GM04503 (cell line): ENCODE measurements at regions not wholly inside any gene's neighbourhood (a gene's known extent, or its start where the extent isn't known, plus 50 kb on each side); places are given as distances from the start of the nearest gene placed in this dataset.

ENCODE experiments used
- DNase-seq: peaks from one replicate; pipeline ENCODE4 v3.0.0-alpha.2; 2012; ENCODE audit warnings: low read depth

DNA sequence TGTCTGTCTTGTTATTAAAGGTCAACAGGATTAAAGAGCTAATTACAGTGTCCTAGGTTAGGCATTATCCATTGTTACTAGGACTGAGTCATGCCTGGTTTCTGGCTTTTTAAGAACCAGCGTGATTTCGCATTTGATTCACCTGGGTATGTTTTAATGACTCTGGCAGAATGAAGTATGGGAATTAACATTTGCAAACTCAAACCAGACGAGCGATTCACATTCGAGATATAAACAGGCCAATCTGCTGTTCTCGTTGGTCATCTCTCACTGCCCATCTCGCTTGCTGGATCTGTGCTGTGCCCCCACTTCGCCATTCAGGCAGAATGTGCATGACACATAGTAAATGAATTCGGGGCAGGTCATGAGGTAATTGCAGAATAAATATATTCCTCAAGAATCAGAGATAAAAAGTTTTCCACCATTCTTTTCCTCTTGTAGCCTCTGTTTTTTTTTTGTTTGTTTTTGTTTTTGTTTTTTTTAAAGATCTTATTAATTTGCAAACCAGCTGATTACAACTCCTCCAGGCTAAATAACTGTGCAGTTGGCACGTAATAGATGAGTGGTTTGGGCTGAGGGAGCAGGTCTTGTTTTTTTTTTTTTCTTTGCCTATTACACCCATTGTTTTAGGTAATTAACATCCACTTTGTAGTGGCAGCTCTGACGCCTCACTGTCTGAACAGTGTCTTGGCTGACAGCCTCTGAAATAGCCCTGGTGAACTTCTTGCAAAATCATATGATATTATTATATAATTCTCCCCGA lies 313.5 kb upstream of the MSX2 start:
- DNase-seq = no peak

DNA sequence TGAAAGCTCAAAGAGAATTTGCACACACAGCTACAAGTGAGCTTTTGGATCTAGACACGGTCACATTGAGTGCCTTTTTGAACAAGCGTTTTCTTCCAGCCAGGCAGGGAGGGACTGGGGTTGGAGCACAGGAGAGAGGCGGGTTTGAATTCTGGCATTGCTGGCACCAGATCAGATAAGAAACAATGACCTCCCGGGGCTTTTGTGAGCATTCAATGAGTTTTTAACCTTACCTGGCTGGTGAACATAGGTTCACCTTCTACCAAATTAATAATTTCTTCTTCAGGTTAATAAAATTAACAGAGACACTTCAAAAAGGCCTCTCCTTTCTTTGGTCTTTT lies 312.9 kb upstream of the MSX2 start:
- no peak for DNase-seq

DNA sequence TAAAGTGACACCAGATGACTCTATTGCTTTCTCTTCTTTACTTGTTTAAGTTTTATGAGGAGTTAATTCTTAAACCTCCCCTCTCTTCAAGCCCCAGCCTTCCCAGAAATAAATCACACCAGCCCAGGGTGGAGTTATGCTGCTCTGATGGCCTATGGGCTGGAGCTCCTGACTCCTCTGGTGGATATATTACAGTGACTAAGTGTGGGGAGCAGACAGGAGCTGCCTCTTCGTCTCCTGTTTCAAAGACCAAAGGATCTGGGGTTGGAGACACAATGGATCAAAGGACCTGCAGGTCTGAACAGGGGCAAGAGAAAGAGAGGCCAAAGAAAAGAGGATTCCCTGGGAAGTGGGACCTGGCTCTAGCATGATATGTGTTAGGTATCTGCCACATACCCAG lies 312.0 kb upstream of the MSX2 start:
- DNase-seq = no peak

DNA sequence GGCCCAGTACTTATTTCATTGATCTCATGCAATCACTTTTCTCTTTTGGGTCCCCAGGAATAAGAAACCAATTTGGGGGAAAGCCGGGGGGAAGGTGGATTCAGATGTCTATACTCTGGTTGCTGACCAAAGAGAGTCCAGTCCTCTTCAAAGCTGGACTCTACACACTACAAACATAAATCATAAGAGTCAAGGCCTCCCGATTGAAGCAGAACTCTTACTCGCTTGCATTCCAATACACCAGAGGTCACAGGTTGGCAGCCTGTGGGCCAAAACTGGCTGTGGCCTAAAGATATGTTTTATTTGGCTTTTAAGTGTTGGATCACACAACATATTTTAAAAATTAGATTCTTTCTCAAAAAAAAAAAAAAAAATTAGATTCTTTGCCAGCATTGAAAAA lies 311.4 kb upstream of the MSX2 start:
- DNase-seq = no peak

DNA sequence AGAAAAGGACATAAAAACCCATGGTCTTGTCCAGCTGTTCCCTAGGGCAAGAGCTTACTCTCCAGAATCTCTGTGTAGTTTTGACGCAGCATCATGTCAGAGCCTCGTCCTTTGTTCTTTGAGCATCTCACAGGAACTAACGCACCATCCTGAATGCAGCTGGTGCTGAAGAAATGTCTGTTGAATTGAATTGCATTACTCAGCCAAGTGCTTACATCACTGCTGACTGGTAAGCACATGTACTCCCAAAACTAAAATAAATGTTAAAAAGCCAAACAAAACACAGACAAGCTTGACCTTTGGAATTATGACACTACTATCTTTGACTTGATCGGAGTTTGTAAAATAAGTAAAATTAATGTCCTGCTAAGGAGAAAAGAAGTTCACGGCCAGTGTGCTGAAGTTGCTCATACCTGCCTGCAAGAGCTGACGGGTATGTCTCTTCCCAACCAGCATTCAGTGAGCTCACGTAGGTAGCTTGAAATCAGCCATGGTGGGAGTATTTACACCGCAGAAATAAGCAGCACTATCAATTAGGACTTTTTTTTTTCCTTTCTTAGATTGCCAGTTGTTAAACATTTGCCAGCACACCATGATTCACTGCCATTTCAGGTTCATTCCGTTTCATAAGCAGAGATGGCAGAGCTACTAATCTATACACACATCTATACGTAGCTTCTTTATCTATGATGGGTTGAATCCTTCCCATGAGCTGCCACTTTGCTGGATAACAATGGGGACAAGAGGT lies 310.6 kb upstream of the MSX2 start:
- DNase-seq = no peak

DNA sequence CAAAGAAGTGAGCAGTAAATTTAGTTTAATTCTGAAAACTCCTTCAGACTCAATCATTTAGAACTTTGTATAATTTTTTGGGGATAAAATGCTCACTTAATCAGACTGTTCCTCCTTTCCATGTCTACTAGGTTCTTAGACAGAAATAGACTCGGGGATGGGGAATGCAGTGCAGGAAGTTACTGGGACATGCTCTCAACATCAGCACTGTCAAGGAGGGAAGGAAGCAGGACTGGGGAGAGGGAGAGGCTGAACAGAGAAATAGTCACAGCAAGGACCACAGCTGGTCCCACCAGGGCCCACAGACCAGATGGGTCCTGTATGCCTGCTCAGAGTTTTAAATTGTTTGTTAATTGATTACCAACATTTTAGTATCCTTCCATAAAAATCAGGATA lies 310.1 kb upstream of the MSX2 start:
- DNase-seq = no peak

DNA sequence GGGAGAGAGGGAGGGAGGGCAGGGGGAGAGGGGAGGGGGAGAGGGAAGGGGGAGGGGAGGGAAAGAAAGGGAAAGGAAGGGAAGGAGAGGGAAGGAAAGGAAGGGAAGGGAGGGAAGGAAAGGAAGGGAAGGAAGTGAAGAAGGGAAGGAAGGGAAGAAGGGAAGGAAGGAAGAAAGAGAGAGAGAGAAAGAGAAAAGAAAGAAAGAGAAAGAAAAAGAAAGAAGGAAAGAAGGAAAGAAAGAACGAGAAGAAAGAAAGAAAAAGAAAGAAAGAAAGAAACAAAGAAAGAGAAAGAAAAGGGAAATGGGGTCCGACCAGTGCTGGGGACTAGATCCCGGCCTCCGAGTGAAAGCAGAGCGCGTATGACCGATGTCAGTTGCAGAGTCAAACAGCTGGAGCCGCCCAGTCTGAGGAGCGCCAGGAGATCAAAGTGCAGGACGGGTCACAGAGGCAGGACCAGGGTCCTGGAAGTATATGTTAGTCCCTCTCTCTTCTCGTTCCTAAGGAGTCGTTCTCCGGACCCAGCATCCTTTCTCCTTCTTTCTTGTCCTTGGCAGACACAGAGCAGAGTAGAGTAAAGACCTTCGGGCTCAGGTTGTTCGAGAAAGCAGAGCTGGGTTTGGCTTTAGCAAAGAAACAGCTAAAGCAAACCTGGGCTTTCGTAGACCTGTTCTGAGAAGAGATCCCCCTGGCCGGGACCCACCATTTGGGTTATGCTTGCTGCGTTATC lies 305.4 kb upstream of the MSX2 start:
- no peak for DNase-seq

DNA sequence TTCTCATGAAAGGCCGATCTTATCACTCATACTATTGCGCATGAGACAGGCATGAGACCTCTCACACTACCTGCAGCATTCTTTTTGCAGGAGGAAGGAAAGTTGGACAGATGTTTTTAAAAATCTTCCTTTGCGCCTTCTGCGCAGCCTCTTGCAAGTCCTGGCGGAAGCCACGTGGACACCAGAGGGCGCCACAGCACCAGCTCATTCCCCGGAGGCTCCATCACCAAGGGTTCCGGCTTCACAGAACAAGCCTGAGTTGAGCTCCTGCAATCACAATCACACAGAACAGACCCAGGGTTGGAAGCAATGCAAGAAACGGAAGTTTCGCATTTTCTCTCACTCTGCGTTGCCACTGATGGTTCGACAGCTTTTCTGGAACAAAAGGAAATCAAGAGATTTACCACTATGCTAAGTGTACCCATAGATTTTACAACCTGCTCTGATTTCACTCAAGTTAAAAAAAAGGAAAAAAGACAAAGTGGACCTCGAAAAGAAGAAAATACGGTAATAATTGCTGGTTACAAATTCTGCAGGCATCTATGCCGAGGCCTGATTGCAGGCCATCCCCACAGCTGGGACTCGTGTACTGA lies 304.7 kb upstream of the MSX2 start:
- no peak for DNase-seq

DNA sequence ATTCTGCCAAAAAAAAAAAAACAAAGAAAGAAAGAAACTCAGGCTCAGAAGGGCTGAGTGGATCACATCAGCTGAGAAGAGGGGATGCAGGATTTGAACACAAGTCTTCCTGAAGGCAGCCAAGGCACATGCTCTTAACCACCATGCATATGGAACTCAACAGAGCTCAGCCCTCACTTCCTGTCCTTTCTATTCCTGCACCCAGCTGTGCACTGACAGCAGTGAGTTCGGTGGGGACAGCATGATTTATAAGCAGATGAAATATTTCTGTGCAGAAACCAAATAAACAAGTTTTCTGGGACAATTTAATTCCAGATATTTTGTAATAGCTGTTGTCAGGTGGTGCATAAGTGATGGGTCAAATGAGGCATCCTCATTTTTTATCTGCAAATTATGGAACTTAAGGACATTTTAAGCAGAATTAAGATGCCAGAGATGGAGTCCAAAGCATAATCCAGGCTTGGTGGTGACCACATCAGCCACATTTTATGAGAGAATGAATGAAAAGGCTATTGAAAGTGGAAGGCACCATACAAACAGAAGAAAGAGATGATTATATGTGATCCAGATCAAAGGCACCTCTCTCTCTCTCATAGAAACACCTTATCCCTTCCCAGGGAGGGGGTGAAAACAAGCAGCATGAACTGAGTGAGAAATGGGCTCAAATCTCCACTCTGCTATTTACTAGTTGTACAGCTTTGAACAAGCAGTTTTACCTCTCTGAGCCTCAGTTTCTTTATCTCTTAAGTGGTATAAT lies 303.6 kb upstream of the MSX2 start:
- no peak for DNase-seq

DNA sequence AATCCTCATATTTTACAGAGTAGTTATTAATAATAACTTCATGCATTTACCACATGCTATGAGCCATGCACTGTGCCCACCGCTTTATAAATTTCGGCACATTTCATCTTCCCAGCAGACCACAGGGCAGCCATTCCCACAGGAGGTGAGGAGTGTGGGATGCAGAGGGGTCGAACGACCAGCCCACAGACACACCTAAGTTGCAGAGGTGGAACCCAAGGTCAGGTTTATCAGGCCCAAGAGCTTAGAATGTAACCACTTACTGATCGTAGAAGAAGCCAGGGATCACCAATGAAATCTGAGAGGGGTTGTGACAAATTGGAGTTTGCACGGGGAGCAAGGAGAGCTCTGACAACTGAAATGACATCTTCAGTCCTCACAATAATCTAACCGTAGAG lies 303.0 kb upstream of the MSX2 start:
- DNase-seq = no peak

DNA sequence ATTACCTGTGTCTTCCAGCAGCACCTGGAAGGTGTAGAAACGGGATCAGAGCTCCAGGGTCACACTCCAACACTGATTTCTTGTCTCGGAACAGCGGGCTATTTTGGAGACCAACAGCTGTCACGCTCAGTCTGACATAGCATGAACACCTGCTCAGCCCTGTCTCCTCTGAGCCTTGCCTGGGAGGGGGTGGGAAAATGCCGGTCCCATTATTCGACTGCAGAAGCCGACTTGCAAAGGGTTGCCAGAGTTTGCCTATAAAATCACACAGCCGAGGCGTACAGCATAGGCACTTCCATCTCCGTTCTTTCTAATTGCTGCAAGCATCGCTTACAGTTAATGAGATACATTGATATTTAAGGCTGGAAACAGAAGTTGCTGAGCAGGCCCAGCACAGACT lies 300.8 kb upstream of the MSX2 start:
- no peak for DNase-seq

DNA sequence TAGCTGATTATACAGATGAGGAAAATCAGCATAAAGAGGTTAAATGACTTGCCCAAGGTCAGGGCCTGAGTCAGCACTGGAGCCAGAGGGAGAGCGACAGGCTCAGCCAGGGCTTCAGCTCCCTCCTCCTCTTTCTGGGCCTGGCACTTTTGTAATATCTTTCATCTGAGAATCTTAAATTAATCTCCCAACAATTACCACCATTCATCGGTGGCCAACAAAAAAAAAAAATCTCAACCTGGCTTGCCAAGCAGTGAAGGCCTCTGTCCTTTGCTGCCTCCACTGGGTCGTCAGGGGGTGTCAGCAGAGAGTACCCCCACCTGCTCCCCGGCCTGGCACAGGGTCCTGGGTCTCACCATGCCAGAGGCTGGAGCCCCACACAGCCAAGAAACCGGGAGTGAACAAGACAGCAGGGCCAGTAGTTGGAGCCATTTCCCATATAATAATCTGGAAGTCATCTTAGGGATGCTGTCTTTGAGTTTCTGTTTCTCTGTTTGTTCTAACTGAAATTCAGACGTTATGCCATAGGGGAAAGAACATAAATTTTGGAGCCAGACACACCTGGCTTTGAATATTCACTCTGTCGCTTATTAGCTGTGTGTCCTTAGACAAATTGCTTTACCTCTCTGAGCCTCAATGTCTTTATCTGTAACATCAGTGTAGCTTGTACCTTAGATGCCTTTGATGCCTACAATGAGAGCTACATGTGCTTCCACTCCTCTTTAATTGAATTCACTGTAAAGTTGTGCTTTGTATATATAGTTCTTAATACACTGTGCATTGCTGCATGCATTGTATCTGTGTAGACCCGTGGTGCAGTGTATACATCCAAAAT lies 299.9 kb upstream of the MSX2 start:
- DNase-seq = no peak

DNA sequence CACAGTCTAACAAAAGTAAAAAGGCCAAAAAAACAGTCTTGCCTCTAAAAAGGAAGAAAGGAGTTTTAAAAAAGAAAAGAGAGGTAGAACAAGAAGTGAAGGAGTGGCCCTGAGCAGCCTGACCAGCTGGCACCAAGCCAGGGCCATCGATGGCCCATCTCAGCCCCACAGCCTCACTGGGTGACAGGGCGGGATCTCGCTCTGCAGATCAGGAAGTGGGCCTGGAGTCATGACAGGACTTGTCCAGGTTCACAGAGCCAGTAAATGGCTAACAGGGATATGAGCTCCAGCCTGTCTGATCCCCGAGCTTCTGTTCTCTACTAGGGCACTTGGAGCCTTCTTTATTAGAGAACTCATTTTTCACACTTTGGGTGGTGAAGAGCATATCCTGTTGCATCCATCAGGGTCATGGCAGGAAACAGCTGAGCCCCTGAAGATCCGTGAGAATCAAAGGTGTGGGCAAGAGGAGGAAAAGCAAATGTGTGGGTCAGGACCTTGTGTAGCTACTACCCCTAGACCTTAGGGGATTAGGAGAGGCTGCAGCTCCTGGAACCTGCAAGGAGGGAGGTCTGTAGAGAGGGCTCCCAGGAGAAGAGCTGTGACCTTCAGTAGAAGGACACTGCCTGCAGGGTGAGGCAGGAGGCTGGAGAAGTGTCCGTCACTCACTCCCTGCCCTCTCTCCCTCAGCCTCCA lies 299.0 kb upstream of the MSX2 start:
- DNase-seq = no peak

DNA sequence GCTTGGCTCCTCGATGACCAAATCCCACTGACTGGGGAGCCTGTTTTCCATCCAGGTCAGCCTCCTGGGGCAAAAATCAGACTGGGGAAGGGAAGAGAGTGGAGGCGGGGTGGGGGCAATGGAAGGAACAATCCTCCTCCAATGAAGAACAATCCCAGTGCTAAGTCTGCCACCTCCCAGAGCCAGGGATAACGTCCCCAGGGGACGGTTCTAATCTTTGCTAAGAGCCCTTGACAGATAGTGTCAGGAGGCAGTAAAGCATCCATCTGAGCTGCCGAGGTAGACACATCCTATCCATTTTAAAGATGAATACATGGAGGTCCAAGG lies 298.5 kb upstream of the MSX2 start:
- no peak for DNase-seq

DNA sequence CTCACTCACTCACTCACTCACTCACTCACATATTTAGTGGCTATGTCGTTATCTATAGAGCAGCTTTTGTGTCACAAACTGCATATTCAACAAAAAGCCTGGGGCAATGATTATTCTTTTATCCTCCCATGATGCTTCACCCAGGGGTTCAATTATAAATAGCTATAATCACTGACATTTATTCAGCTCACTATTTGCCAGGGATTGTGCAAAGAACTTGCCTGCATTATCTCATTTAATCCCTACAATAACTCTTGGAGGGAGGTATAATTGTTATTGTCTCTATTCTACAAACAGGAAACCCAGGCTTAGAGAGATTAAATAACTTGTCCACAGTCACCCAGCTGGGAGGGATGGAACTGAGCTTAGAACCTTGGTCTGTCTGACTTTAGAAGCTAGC lies 298.0 kb upstream of the MSX2 start:
- no peak for DNase-seq

DNA sequence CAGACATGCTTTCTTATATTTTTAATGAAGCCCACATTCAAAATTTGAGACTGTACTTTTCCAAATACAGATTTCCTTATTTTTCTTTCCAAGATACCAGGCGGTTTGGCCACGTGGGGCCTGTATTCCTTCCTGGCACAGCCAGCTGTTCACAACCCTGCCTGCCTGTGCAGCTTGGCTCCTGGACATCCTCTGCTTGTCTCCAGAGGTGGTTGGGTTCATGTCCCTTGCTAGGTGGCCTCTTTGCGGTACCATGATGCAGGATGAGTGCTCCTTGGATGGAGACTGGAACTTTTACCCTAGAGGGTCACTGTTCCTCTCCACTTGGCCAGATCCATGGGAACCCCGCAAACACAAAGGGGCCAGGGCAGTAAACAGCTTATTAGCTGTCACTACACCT lies 297.5 kb upstream of the MSX2 start:
- no peak for DNase-seq

DNA sequence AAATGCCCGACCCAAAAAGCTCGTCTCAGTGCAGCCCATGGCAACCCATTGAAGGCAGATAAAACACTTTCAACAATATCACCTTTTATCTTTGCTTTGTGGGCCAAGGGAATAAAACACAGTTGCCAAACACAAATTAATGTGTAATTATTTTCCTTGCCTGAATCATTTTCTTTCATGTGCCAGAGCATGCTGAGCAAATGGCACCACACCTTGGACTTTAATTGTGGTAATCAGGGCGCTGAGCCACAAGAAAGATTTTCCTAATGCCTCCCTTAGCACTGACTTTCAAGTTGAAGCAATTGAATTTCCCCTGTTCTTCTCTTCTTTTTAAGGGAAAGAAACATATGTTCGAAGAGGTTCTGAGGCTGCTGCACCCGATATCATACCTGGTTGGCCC lies 297.1 kb upstream of the MSX2 start:
- no peak for DNase-seq

DNA sequence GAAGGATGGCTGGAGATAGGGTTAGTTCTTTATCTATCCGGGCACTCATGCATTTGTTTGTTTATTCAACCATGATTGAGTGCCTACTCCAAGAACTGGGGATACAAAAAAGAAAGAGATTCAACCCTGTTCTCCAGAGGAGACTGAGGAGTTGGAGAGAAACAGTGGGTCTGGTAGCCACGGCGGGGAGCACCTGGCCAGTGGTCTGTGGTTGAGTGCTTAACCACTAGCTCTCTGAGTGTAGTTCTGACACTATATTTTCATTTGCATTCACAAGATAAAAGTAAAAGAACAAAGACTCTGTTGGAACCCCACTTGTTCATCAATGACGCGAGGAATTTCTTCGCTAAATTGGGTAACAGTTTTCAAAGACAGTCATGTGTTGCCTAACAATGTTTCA lies 295.5 kb upstream of the MSX2 start:
- no peak for DNase-seq

DNA sequence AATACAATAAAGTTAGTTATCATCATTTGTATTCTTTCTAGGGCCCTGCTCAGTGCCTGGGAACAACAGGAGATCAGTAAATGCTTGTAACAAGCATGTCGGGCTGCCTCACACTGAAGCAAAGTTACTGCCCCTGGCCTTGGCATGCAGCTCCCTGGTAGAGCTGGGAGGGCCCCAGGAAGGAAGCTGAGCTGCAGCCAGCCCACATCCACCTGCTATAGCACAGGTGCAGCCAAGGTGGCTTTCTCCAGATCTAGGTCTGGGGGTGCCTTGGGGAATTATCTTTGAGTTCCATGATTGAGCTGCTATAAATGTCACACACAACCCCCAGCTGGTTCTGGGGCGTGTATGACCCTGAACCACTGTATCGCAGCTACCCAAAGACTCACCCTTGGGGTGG lies 293.4 kb upstream of the MSX2 start:
- DNase-seq = no peak

DNA sequence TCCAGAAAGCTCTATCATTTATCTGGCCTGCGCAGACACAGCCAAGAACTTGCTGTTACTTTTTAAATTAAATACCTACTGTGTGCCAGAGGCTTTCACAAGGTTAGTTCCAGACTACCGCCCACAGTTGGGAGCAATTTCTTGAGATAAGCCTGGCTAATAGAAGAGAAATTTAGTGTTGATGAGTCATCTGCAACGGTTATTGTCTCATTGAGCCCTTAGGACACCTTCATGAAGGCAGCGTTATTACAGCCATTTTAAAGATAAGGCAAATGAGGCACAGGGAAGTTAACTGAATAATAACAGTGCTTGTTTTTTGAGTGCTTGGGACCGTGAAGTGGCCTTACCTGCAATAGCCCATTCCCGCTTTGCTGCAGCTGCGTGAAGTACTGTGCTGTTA lies 292.9 kb upstream of the MSX2 start:
- DNase-seq = no peak

DNA sequence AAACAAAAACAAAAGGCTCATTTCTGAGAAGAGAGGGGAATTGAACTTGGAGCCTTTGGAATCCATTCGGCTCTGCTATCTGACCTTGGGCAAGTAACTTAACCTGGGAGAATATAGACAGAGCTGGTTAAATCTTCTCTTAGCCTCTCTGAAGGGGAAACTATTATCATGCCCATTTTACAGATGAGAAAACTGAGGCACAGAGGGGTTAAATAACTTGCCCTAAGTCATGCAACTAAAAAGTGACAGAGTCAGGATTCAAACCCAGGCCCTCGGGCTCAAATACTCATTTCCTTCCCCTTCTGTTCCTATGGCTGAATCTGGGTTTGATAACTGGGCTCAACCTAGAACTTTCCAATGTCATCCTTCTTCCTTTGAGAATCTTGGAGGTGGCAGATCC lies 291.3 kb upstream of the MSX2 start:
- no peak for DNase-seq
